HepG2 (cell line): ENCODE measurements at regions not wholly inside any gene's neighbourhood (a gene's known extent, or its start where the extent isn't known, plus 50 kb on each side); places are given as distances from the start of the nearest gene placed in this dataset.

Experiments used
- ATAC-seq: fragments of 200-7000 bp; cut with Tn5 transposase; 3 replicates; pipeline ENCODE4 v1.9.1; 2020; ENCODE audit warnings: mild to moderate bottlenecking, moderate library complexity
- BruUV-seq: library from RNA; stranded (reverse); fragments of 400-500 nt; replicated peaks from 2 replicates; lab custom pipeline; 2021; lab: Mats Ljungman, UMichigan
- CTCF ChIA-PET: fragments of 300-600 bp; formaldehyde crosslinking; extraction: SDS; loops from one replicate; lab custom pipeline; 2021; ENCODE audit warnings: low total read pairs, inconsistent platforms, low intra/inter-chr PET ratio; lab: Yijun Ruan, JAX
- POLR2A ChIA-PET: fragments of 350-600 bp; sonication (Branson Sonifier 250); formaldehyde crosslinking; loops from one replicate; lab custom pipeline; 2020; ENCODE audit warnings: antibody characterized with exemption, inconsistent platforms; lab: Yijun Ruan, JAX
- DNase-seq: peaks from one replicate; pipeline ENCODE4 v3.0.0-alpha.2; 2015; ENCODE audit warnings: low spot score
- FAIRE-seq: peaks from 3 replicates; lab custom pipeline; 2011; peaks lifted over from hg19 to GRCh38; lab: Jason Lieb, UNC
- H2AFZ ChIP-seq: one replicate; pipeline ENCODE4 v1.6.1; 2011; ENCODE audit warnings: low read length, inconsistent platforms
- H3K27ac ChIP-seq: fragments of 300-600 bp; 3 replicates; pipeline ENCODE4 v1.8.0; 2011; ENCODE audit warnings: mixed run types, mild to moderate bottlenecking, mixed read lengths, low read length, inconsistent platforms; ENCODE audit not compliant: insufficient read depth; ENCODE audit errors: extremely low read length
- H3K27me3 ChIP-seq, 2 experiments: fragments of 200-600 bp in 1 of 2; 2 replicates in 1 of 2; 3 replicates in 1 of 2; pipeline versions ENCODE4 v1.6.0 to v1.8.0; 2011; ENCODE audit warnings: low read length in 2 of 2, mild to moderate bottlenecking in 2 of 2, moderate library complexity in 2 of 2, inconsistent platforms in 1 of 2; ENCODE audit not compliant: insufficient read depth in 2 of 2, control insufficient read depth in 1 of 2
- H3K36me3 ChIP-seq, 2 experiments: fragments of 200-600 bp in 1 of 2; replicated peaks in 1 of 2; 2 replicates in 1 of 2; 3 replicates in 1 of 2; pipeline versions ENCODE4 v1.5.1 to v1.8.0; 2011; ENCODE audit warnings: low read length in 2 of 2, inconsistent platforms in 1 of 2; ENCODE audit not compliant: insufficient read depth in 2 of 2, control insufficient read depth in 1 of 2
- H3K4me1 ChIP-seq: 2 replicates; pipeline ENCODE4 v1.5.1; 2012; ENCODE audit warnings: low read length, inconsistent platforms; ENCODE audit not compliant: insufficient read depth
- H3K4me2 ChIP-seq: 2 replicates; pipeline ENCODE4 v1.6.0; 2011; ENCODE audit warnings: low read depth, low read length, inconsistent platforms
- H3K4me3 ChIP-seq, 3 experiments: fragments of 200-600 bp in 1 of 3; sonication (generic), shearing (Covaris generic) in 1 of 3; replicated peaks in 1 of 3; 2 replicates each; pipeline ENCODE4 v1.5.1; 2011 to 2016; ENCODE audit warnings: low read length in 3 of 3, inconsistent platforms in 2 of 3, low read depth in 2 of 3, mild to moderate bottlenecking in 2 of 3, control low read depth in 1 of 3, mixed read lengths in 1 of 3; ENCODE audit not compliant: insufficient read depth in 1 of 3
- H3K79me2 ChIP-seq: one replicate; pipeline ENCODE4 v1.6.1; 2011; ENCODE audit warnings: low read length, inconsistent platforms; ENCODE audit not compliant: insufficient read depth
- H3K9ac ChIP-seq: 2 replicates; pipeline ENCODE4 v1.6.0; 2011; ENCODE audit warnings: mild to moderate bottlenecking, low read depth, low read length, inconsistent platforms; ENCODE audit not compliant: insufficient read depth
- H3K9me3 ChIP-seq: 2 replicates; pipeline ENCODE4 v1.5.1; 2012; ENCODE audit warnings: mild to moderate bottlenecking, low read length
- H4K20me1 ChIP-seq: 2 replicates; pipeline ENCODE4 v1.6.0; 2011; ENCODE audit warnings: inconsistent platforms, mild to moderate bottlenecking, low read length, moderate library complexity; ENCODE audit not compliant: insufficient read depth
- BCL6 ChIP-seq: IDR thresholded peaks from 2 replicates; pipeline ENCODE4 v1.6.1; 2016; ENCODE audit warnings: missing genetic modification reagents, missing compliant biosample characterization
- HOXD1 ChIP-seq: sonication (generic); formaldehyde crosslinking; IDR thresholded peaks from 2 replicates; pipeline ENCODE4 v1.5.0; 2020; ENCODE audit warnings: missing genetic modification reagents
- RAD51 ChIP-seq: fragments of 450-650 bp; IDR thresholded peaks from 2 replicates; pipeline ENCODE4 v1.6.1; 2016; ENCODE audit warnings: borderline replicate concordance
- ZNF20 ChIP-seq: sonication (generic); formaldehyde crosslinking; IDR thresholded peaks from 2 replicates; pipeline ENCODE4 v1.4.0; 2020; ENCODE audit warnings: mild to moderate bottlenecking, moderate library complexity, missing genetic modification reagents
- ZNF292 ChIP-seq: sonication (generic); formaldehyde crosslinking; IDR thresholded peaks from 2 replicates; pipeline ENCODE4 v1.8.1; 2022; ENCODE audit warnings: mild to moderate bottlenecking, low read depth, missing genetic modification reagents, borderline replicate concordance
- ZNF335 ChIP-seq: sonication (generic); formaldehyde crosslinking; IDR thresholded peaks from 2 replicates; pipeline ENCODE4 v1.4.0; 2020; ENCODE audit warnings: missing genetic modification reagents
- ZNF552 ChIP-seq: sonication (generic); formaldehyde crosslinking; IDR thresholded peaks from 2 replicates; pipeline ENCODE4 v1.9.0; 2022; ENCODE audit warnings: missing genetic modification reagents, mild to moderate bottlenecking, borderline replicate concordance
- WGBS: methylation state at CpG from one replicate; pipeline ENCODE4 v1.1.6; 2017; ENCODE audit warnings: low lambda C conversion rate; 5-methylcytosine and 5-hydroxymethylcytosine counted together
- in situ Hi-C: cut with HindIII; loops from 2 replicates; pipeline ENCODE4 v1.10.0; 2017; ENCODE audit warnings: low pct_unique_long_range_greater_than_20kb; ENCODE audit not compliant: extremely low pct_ligation_motif_present
- intact Hi-C: fragments of 100-400 bp; cut with micrococcal nuclease; formaldehyde crosslinking; loops from one replicate; pipeline ENCODE4 v1.10.0; 2022; ENCODE audit not compliant: unreplicated experiment
- TF ChIP-seq, protein P1 (sequence below): sonication (generic); formaldehyde crosslinking; IDR thresholded peaks from 2 replicates; pipeline ENCODE4 v1.5.0; 2020; ENCODE audit warnings: mild to moderate bottlenecking, missing genetic modification reagents, moderate library complexity
- TF ChIP-seq, protein P2 (sequence below): sonication (generic); formaldehyde crosslinking; IDR thresholded peaks from 2 replicates; pipeline ENCODE4 v1.5.0; 2020; ENCODE audit warnings: missing genetic modification reagents
- TF ChIP-seq, protein P3 (sequence below): sonication (generic); formaldehyde crosslinking; IDR thresholded peaks from 2 replicates; pipeline ENCODE4 v1.8.0; 2022; ENCODE audit warnings: mild to moderate bottlenecking, missing genetic modification reagents, borderline replicate concordance

DNA sequence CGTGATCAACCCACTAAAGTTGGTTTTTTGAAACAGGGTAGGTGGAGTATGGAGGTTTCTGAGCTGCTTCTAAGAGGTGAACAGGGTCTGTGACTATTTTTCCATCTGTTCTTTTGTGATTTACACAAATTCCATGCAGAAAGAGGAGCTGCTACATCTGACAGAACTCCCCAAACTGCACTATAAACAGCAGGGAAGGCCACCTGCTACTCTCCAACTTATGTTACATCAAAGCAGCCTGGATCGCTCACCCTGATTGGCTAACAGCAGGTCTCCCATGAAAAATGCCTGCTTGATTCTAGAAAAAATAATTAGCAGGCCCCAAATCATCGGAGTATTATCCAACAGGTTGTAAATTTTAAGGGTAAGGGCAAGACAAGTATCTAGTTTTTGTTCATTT is 282.9 kb upstream of the FLRT2 start:
- CTCF ChIA-PET: no interaction called here

More for the DNA sequence above, 282.9 kb upstream of the FLRT2 start:
- no peak overlapping the region for H3K9ac ChIP-seq
- DNase-seq (no peak), FAIRE-seq (no peak), ATAC-seq (no peak)
- no peaks in the 10 kb centered on the region for H4K20me1 ChIP-seq
- intact Hi-C loops (no loop called here), in situ Hi-C loops (no loop called here)
- H2AFZ ChIP-seq: no peak overlapping the region
- POLR2A ChIA-PET: no interaction called here
- no TSS peak for BruUV-seq
- no peak overlapping the region for H3K4me2 ChIP-seq
- H3K27me3 ChIP-seq: no peaks in the 10 kb centered on the region
- H3K9me3 ChIP-seq: peaks cover 73% of the 10 kb centered on the region
- no peak overlapping the region for H3K4me3 ChIP-seq
- WGBS: 50% methylated on average over 3 of the region's 3 CpGs
- H3K4me1 ChIP-seq: no peaks in the 10 kb centered on the region
- no peak overlapping the region for H3K27ac ChIP-seq
- no peaks in the 10 kb centered on the region for H3K79me2 ChIP-seq
- no peaks in the 10 kb centered on the region for H3K36me3 ChIP-seq
- TF ChIP-seq HOXD1 (no peak), RAD51 (no peak), ZNF20 (CRISPR knock-in tag) (no peak), ZNF292 (CRISPR knock-in tag) (no peak), ZNF335 (CRISPR knock-in tag) (no peak), BCL6 (CRISPR knock-in tag) (no peak), ZNF552 (CRISPR knock-in tag) (no peak)
- TF ChIP-seq, protein P1, sequence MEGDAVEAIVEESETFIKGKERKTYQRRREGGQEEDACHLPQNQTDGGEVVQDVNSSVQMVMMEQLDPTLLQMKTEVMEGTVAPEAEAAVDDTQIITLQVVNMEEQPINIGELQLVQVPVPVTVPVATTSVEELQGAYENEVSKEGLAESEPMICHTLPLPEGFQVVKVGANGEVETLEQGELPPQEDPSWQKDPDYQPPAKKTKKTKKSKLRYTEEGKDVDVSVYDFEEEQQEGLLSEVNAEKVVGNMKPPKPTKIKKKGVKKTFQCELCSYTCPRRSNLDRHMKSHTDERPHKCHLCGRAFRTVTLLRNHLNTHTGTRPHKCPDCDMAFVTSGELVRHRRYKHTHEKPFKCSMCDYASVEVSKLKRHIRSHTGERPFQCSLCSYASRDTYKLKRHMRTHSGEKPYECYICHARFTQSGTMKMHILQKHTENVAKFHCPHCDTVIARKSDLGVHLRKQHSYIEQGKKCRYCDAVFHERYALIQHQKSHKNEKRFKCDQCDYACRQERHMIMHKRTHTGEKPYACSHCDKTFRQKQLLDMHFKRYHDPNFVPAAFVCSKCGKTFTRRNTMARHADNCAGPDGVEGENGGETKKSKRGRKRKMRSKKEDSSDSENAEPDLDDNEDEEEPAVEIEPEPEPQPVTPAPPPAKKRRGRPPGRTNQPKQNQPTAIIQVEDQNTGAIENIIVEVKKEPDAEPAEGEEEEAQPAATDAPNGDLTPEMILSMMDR (CRISPR knock-in tag): no peak
- TF ChIP-seq, protein P2, sequence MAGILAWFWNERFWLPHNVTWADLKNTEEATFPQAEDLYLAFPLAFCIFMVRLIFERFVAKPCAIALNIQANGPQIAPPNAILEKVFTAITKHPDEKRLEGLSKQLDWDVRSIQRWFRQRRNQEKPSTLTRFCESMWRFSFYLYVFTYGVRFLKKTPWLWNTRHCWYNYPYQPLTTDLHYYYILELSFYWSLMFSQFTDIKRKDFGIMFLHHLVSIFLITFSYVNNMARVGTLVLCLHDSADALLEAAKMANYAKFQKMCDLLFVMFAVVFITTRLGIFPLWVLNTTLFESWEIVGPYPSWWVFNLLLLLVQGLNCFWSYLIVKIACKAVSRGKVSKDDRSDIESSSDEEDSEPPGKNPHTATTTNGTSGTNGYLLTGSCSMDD (CRISPR knock-in tag): no peak
- TF ChIP-seq, protein P3, sequence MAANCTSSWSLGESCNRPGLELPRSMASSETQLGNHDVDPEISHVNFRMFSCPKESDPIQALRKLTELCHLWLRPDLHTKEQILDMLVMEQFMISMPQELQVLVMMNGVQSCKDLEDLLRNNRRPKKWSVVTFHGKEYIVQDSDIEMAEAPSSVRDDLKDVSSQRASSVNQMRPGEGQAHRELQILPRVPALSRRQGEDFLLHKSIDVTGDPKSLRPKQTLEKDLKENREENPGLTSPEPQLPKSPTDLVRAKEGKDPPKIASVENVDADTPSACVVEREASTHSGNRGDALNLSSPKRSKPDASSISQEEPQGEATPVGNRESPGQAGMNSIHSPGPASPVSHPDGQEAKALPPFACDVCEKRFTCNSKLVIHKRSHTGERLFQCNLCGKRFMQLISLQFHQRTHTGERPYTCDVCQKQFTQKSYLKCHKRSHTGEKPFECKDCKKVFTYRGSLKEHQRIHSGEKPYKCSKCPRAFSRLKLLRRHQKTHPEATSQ: no peak
